Panc1 (cell line): ENCODE measurements at regions not wholly inside any gene's neighbourhood (a gene's known extent, or its start where the extent isn't known, plus 50 kb on each side); places are given as distances from the start of the nearest gene placed in this dataset.

Source experiments
- POLR2AphosphoS5 ChIP-seq: IDR thresholded peaks from 2 replicates; pipeline ENCODE4 v1.6.1; 2012; ENCODE audit warnings: mild to moderate bottlenecking, low read depth, low read length, moderate library complexity
- TF ChIP-seq, protein P1 (sequence below): fragments of 450-650 bp; IDR thresholded peaks from 2 replicates; pipeline ENCODE4 v1.5.1; 2017; ENCODE audit warnings: mild to moderate bottlenecking

- TF ChIP-seq, protein P1, sequence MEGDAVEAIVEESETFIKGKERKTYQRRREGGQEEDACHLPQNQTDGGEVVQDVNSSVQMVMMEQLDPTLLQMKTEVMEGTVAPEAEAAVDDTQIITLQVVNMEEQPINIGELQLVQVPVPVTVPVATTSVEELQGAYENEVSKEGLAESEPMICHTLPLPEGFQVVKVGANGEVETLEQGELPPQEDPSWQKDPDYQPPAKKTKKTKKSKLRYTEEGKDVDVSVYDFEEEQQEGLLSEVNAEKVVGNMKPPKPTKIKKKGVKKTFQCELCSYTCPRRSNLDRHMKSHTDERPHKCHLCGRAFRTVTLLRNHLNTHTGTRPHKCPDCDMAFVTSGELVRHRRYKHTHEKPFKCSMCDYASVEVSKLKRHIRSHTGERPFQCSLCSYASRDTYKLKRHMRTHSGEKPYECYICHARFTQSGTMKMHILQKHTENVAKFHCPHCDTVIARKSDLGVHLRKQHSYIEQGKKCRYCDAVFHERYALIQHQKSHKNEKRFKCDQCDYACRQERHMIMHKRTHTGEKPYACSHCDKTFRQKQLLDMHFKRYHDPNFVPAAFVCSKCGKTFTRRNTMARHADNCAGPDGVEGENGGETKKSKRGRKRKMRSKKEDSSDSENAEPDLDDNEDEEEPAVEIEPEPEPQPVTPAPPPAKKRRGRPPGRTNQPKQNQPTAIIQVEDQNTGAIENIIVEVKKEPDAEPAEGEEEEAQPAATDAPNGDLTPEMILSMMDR, result no peak; the same call in 1 of the 2 replicates
- TF ChIP-seq POLR2AphosphoS5, result no peak
Observed at GRCh38 chr10:78599122-78599853, 469.5 kb upstream of the ZMIZ1 start.
